ENCODE measurements at regions not wholly inside any gene's neighbourhood (a gene's known extent, or its start where the extent isn't known, plus 50 kb on each side); places are given as distances from the start of the nearest gene placed in this dataset.
A peak's percentile ranks its signal among the peaks of the same experiment; 100 is the strongest.

DNA sequence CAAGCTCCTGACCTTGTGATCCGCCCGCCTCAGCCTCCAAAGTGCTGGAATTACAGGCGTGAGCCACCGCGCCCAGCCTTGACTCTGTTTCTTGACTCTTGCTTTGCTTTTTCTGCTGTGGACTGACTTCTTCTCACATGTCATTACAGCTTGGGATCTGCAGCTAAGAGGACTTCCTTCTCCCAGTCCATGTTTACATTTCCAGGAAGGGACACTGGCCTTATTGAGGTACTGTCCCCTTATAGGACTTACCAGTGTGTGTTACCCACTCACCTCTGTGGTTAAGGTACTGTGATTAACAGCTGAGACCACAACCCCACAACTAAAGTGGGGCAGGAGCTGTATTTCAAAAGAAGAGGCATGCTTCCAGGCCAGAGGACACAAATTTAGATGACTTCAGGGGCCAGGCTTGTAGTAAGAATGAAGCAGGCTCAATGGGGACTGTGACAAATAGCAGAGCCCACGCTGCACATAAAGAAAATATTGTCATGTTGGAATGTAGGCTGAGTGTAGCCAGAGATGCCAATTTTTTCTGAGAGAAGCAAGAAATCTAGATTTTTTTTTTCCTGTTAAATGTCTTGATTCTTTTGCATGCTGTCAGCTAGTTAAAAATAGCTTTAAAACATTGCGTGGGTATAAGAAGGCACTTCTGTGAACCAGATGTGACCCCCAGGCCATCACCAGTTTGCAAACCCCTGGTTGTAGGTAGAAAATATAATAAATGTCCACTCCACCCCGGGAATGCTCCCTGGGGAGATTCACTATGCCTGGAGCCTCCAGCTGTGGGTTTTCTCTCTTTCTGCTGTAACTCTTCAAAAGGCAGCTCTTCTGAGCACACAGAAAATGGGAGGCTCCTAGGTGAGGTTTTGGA, 75.0 kb downstream of the PTPDC1 start:
- H3K9me3 ChIP-seq (ENCODE audit: severe bottlenecking) = no peaks in the 10 kb centered on the region
- H3K27me3 ChIP-seq (ENCODE audit: insufficient read depth, poor library complexity, severe bottlenecking) = no peaks in the 10 kb centered on the region
- no peak overlapping the region for H3K27ac ChIP-seq (ENCODE audit: poor library complexity, severe bottlenecking)
- H3K4me1 ChIP-seq (ENCODE audit: insufficient read depth, poor library complexity, severe bottlenecking) = peaks cover 13% of the 10 kb centered on the region
- DNase-seq (ENCODE audit: low spot score) (no peak), ATAC-seq (ENCODE audit: low read depth) (no peak)
- H3K36me3 ChIP-seq (ENCODE audit: low read depth) = no peaks in the 10 kb centered on the region
- no peak overlapping the region for H3K4me3 ChIP-seq (ENCODE audit: severe bottlenecking)
- TF ChIP-seq, protein P1, sequence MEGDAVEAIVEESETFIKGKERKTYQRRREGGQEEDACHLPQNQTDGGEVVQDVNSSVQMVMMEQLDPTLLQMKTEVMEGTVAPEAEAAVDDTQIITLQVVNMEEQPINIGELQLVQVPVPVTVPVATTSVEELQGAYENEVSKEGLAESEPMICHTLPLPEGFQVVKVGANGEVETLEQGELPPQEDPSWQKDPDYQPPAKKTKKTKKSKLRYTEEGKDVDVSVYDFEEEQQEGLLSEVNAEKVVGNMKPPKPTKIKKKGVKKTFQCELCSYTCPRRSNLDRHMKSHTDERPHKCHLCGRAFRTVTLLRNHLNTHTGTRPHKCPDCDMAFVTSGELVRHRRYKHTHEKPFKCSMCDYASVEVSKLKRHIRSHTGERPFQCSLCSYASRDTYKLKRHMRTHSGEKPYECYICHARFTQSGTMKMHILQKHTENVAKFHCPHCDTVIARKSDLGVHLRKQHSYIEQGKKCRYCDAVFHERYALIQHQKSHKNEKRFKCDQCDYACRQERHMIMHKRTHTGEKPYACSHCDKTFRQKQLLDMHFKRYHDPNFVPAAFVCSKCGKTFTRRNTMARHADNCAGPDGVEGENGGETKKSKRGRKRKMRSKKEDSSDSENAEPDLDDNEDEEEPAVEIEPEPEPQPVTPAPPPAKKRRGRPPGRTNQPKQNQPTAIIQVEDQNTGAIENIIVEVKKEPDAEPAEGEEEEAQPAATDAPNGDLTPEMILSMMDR (IDR thresholded peaks at IDR 0.05; ENCODE audit: poor library complexity, severe bottlenecking) = no peak

DNA sequence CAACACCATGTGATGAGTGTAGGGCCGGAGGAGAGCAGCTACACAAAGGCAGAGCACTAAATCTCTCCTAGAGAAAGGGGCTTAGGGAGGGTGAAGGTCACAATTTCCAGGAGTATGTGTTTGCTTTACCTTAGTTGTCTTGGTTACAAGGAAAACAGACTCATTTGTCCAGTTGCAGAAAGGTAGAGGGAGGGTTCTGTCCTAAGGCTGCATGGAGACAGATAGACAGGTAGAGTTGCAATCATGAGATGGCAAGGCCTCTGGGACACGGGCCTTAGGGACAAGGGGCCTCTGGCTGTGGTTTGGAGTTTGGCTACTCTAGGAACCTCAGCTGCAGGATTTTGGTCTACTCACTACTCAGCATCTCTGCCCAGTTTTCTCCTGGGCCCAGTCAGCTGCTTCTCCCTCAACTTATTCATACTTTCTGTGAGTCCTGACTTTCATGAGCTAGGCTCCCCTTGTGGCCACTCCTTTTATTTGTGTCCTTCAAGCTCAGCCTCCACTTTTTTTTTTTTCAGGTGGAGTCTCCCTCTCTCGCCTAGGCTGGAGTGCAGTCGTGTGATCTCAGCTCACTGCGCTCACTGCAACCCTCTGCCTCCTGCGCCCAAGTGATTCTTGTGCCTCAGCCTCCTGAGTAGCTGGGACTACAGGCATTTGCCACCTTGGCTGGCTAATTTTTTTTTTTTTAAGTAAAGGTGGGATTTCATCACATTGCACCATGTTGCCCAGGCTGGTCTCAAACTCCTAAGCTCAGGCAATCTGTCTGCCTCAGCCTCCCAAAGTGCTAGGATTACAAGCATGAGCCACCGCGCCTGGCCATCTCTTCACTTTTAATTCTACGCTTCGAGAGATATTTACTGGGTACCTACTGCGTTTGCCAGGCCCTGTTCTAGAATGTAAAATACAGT, 76.6 kb downstream of the PTPDC1 start:
- Histone ChIP-seq H3K27me3 (ENCODE audit: insufficient read depth, poor library complexity, severe bottlenecking) (no peaks in the 10 kb centered on the region), H3K9me3 (ENCODE audit: severe bottlenecking) (no peaks in the 10 kb centered on the region), H3K27ac (ENCODE audit: poor library complexity, severe bottlenecking) (no peak overlapping the region), H3K36me3 (ENCODE audit: low read depth) (no peaks in the 10 kb centered on the region), H3K4me1 (ENCODE audit: insufficient read depth, poor library complexity, severe bottlenecking) (peaks cover 13% of the 10 kb centered on the region), H3K4me3 (ENCODE audit: severe bottlenecking) (no peak overlapping the region)
- DNase-seq (ENCODE audit: low spot score) = no peak
- no peak for ATAC-seq (ENCODE audit: low read depth)
- TF ChIP-seq, protein P1 (IDR thresholded peaks at IDR 0.05; ENCODE audit: poor library complexity, severe bottlenecking) = no peak

DNA sequence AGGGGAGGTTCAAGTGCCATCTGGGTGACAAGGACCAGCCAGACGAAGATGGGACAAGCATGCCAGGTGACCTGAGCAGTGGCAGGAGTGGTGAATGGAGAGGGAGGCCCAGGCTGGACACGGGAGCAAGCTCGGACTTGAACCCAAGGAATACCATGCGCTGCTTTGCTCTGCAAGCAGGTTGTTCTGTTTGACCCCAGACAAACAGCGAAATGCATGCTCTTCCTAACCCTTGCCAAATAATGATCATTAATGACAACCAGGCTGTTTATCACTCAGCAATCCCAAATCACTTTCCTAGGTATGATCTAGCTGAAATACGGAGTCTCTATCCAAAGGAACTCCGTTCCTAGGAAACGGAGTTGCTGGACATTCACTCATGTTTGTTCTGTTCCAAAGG, 77.4 kb downstream of the PTPDC1 start:
- Histone ChIP-seq H3K4me1 (ENCODE audit: insufficient read depth, poor library complexity, severe bottlenecking) (peaks cover 11% of the 10 kb centered on the region), H3K27ac (ENCODE audit: poor library complexity, severe bottlenecking) (no peak overlapping the region), H3K27me3 (ENCODE audit: insufficient read depth, poor library complexity, severe bottlenecking) (no peaks in the 10 kb centered on the region), H3K36me3 (ENCODE audit: low read depth) (no peaks in the 10 kb centered on the region), H3K9me3 (ENCODE audit: severe bottlenecking) (no peaks in the 10 kb centered on the region), H3K4me3 (ENCODE audit: severe bottlenecking) (no peak overlapping the region)
- TF ChIP-seq, protein P1 (IDR thresholded peaks at IDR 0.05; ENCODE audit: poor library complexity, severe bottlenecking) = no peak
- DNase-seq (ENCODE audit: low spot score) (no peak), ATAC-seq (ENCODE audit: low read depth) (no peak)

DNA sequence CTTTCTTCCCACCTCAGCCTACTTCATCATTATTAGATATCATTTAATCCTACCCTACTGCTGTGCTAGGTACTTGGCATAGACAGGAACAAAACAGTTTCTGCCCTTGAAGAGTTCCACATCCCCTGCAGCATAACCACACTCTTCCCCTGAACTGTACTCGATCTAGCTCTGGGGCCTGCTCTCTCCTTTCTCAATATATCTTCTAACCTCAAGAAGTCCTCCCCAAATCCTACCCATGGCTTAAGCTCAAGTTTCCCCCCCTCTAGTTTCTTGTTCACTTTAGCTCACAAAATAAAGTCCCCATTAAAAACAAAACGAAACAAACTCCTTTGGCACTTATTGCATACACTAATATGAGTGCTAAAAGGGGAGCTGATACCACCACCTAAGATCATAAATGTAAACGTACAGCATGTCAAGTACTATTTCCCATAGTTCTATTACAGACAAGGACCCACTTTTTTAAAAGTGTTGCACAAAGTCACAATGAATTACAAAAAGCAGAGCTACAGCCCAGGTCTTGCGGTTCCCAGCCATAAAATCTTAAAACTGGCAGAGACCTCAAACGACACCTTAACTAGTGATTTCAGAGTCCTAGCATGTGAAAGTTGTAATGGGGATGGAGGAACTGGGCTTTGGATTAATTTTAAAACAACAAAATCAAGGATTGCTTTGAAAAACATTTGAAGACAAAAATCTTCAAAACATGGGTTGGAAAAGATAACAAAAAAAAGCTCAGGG, 80.7 kb downstream of the PTPDC1 start:
- no peaks in the 10 kb centered on the region for H3K9me3 ChIP-seq (ENCODE audit: severe bottlenecking)
- H3K27me3 ChIP-seq (ENCODE audit: insufficient read depth, poor library complexity, severe bottlenecking) = no peaks in the 10 kb centered on the region
- H3K27ac ChIP-seq (ENCODE audit: poor library complexity, severe bottlenecking) = peak overlapping the region; percentile 87
- no peak overlapping the region for H3K4me3 ChIP-seq (ENCODE audit: severe bottlenecking)
- peaks cover 29% of the 10 kb centered on the region for H3K36me3 ChIP-seq (ENCODE audit: low read depth)
- peaks cover 13% of the 10 kb centered on the region for H3K4me1 ChIP-seq (ENCODE audit: insufficient read depth, poor library complexity, severe bottlenecking)
- DNase-seq (ENCODE audit: low spot score) (no peak), ATAC-seq (ENCODE audit: low read depth) (no peak)
- TF ChIP-seq, protein P1 (IDR thresholded peaks at IDR 0.05; ENCODE audit: poor library complexity, severe bottlenecking) = no peak

All from RWPE2 (cell line).